Loucy (cell line): ENCODE measurements at regions not wholly inside any gene's neighbourhood (a gene's known extent, or its start where the extent isn't known, plus 50 kb on each side); places are given as distances from the start of the nearest gene placed in this dataset.
A peak's percentile ranks its signal among the peaks of the same experiment; 100 is the strongest.

Experiments used
- H2AFZ ChIP-seq: fragments of 200-600 bp; sonication (generic); 2 replicates; pipeline ENCODE4 v1.6.0; 2016; ENCODE audit warnings: antibody characterized with exemption, mild to moderate bottlenecking, low read length, moderate library complexity
- H3F3A ChIP-seq: fragments of 200-600 bp; 2 replicates; pipeline ENCODE4 v1.6.0; 2016; ENCODE audit warnings: antibody characterized with exemption, low read depth, mild to moderate bottlenecking
- H3K27me3 ChIP-seq: fragments of 200-600 bp; sonication (generic); 2 replicates; pipeline ENCODE4 v1.6.1; 2014; ENCODE audit warnings: low read length, mild to moderate bottlenecking; ENCODE audit not compliant: insufficient read depth, poor library complexity, severe bottlenecking
- H3K36me3 ChIP-seq: fragments of 200-600 bp; sonication (generic); 2 replicates; pipeline ENCODE4 v1.6.1; 2016; ENCODE audit warnings: low read length; ENCODE audit not compliant: insufficient read depth
- H3K4me1 ChIP-seq: fragments of 200-600 bp; sonication (generic); 2 replicates; pipeline ENCODE4 v1.5.1; 2014; ENCODE audit warnings: low read length, mild to moderate bottlenecking; ENCODE audit not compliant: insufficient read depth, poor library complexity, severe bottlenecking
- H3K4me2 ChIP-seq: fragments of 200-600 bp; sonication (generic); 2 replicates; pipeline ENCODE4 v1.6.0; 2014; ENCODE audit warnings: antibody characterized with exemption, low read length, low read depth, mild to moderate bottlenecking; ENCODE audit not compliant: poor library complexity, severe bottlenecking
- H3K4me3 ChIP-seq: fragments of 200-600 bp; sonication (generic); 2 replicates; pipeline ENCODE4 v1.5.1; 2014; ENCODE audit warnings: low read length, mild to moderate bottlenecking, mixed read lengths; ENCODE audit not compliant: poor library complexity, severe bottlenecking
- H3K79me2 ChIP-seq: fragments of 200-600 bp; sonication (generic); 2 replicates; pipeline ENCODE4 v1.6.1; 2014; ENCODE audit warnings: low read length; ENCODE audit not compliant: insufficient read depth
- H3K9ac ChIP-seq: fragments of 200-600 bp; sonication (generic); 2 replicates; pipeline ENCODE4 v1.6.0; 2014; ENCODE audit warnings: mild to moderate bottlenecking, low read depth, low read length, moderate library complexity; ENCODE audit not compliant: poor library complexity, severe bottlenecking
- H3K9me2 ChIP-seq: fragments of 200-600 bp; sonication (generic); replicated peaks from 2 replicates; pipeline ENCODE4 v1.6.1; 2016; ENCODE audit warnings: low read depth, low read length, mixed read lengths
- H3K9me3 ChIP-seq: fragments of 200-600 bp; sonication (generic); 2 replicates; pipeline ENCODE4 v1.6.1; 2014; ENCODE audit warnings: mild to moderate bottlenecking, antibody characterized with exemption, low read length, low read depth; ENCODE audit not compliant: insufficient read depth
- H4K20me1 ChIP-seq: fragments of 200-600 bp; sonication (generic); 2 replicates; pipeline ENCODE4 v1.6.0; 2014; ENCODE audit warnings: antibody characterized with exemption, low read length, mild to moderate bottlenecking; ENCODE audit not compliant: insufficient read depth, poor library complexity, severe bottlenecking
- CTCF ChIP-seq: fragments of 200-600 bp; sonication (generic); conservative IDR thresholded peaks from 2 replicates; pipeline ENCODE4 v1.5.1; 2014; ENCODE audit warnings: mild to moderate bottlenecking, antibody characterized with exemption, low read length
- EZH2phosphoT487 ChIP-seq: fragments of 200-600 bp; IDR thresholded peaks from 2 replicates; pipeline ENCODE4 v1.6.1; 2018; ENCODE audit warnings: antibody characterized with exemption, mild to moderate bottlenecking, moderate library complexity, borderline replicate concordance

GRCh38 chr5:68389618-68390017, 174.1 kb downstream of the PIK3R1 start:
- no peak overlapping the region for H3K9ac ChIP-seq
- no peaks in the 10 kb centered on the region for H3K36me3 ChIP-seq
- H3K9me3 ChIP-seq, result no peaks in the 10 kb centered on the region

GRCh38 chr5:68392617-68393016, 177.1 kb downstream of the PIK3R1 start:
- no peaks in the 10 kb centered on the region for H3K9me2 ChIP-seq
- H3F3A ChIP-seq, result no peaks in the 10 kb centered on the region
- H3K4me3 ChIP-seq, result no peak overlapping the region
- no peaks in the 10 kb centered on the region for H3K36me3 ChIP-seq
- no peaks in the 10 kb centered on the region for H4K20me1 ChIP-seq
- 0 out of 2 replicates have a peak overlapping the region, but pooled peaks have one; percentile 35 for H2AFZ ChIP-seq
- H3K4me1 ChIP-seq, result peaks cover 11% of the 10 kb centered on the region
- H3K9me3 ChIP-seq, result no peaks in the 10 kb centered on the region
- no peaks in the 10 kb centered on the region for H3K27me3 ChIP-seq
- H3K79me2 ChIP-seq, result no peaks in the 10 kb centered on the region
- no peak overlapping the region for H3K9ac ChIP-seq
- TF ChIP-seq CTCF, result no peak
- no peak for TF ChIP-seq EZH2phosphoT487
- peak overlapping the region; percentile 1 for H3K4me2 ChIP-seq

More at GRCh38 chr5:68389618-68390017, 174.1 kb downstream of the PIK3R1 start:
- Histone ChIP-seq H3K79me2 (no peaks in the 10 kb centered on the region), H3K4me3 (no peak overlapping the region), H3K9me2 (no peaks in the 10 kb centered on the region), H2AFZ (no peak overlapping the region), H3K4me1 (peaks cover 21% of the 10 kb centered on the region), H4K20me1 (no peaks in the 10 kb centered on the region), H3F3A (no peaks in the 10 kb centered on the region), H3K27me3 (no peaks in the 10 kb centered on the region), H3K4me2 (no peak overlapping the region)
- TF ChIP-seq CTCF (no peak), EZH2phosphoT487 (no peak)

- Histone ChIP-seq H3K36me3 (no peaks in the 10 kb centered on the region), H3K79me2 (no peaks in the 10 kb centered on the region), H3K4me1 (peaks cover 11% of the 10 kb centered on the region), H3K9me3 (no peaks in the 10 kb centered on the region), H3K27me3 (no peaks in the 10 kb centered on the region), H4K20me1 (no peaks in the 10 kb centered on the region), H2AFZ (no peak overlapping the region), H3K4me2 (no peak overlapping the region), H3F3A (no peaks in the 10 kb centered on the region), H3K4me3 (no peak overlapping the region), H3K9ac (no peak overlapping the region), H3K9me2 (no peaks in the 10 kb centered on the region)
- no peak for TF ChIP-seq CTCF
- TF ChIP-seq EZH2phosphoT487, result no peak
These were observed 179.7 kb downstream of the PIK3R1 start for GRCh38 chr5:68395302-68395701.
